Heart left ventricle (tissue), 16 donors: ENCODE measurements at regions not wholly inside any gene's neighbourhood (a gene's known extent, or its start where the extent isn't known, plus 50 kb on each side); places are given as distances from the start of the nearest gene placed in this dataset.

Experiments
- ATAC-seq, 4 donors: fragments of 200-7000 bp; cut with Tn5 transposase; one replicate each; pipeline ENCODE4 v1.9.1; 2020 to 2022; ENCODE audit warnings: moderate library complexity in 4 of 4, mild to moderate bottlenecking in 3 of 4, moderate number of reproducible peaks in 1 of 4
- DNase-seq, 5 donors: peaks; one replicate each; pipeline ENCODE4 v3.0.0-alpha.2; 2020
- H3K27ac ChIP-seq, 12 donors: fragments of 200-600 bp; sonication (generic) in 4 of 12; one replicate each; pipeline versions ENCODE4 v1.5.0 to v1.8.0; 2016 to 2022; ENCODE audit warnings: mild to moderate bottlenecking in 2 of 12
- H3K27me3 ChIP-seq, 9 donors: fragments of 200-600 bp; sonication (generic) in 2 of 9; one replicate each; pipeline versions ENCODE4 v1.5.1 to v1.8.0; 2016 to 2022; ENCODE audit warnings: mild to moderate bottlenecking in 3 of 9
- H3K36me3 ChIP-seq, 9 donors: fragments of 200-600 bp; sonication (generic) in 2 of 9; one replicate each; pipeline versions ENCODE4 v1.5.0 to v1.8.0; 2018 to 2022; ENCODE audit warnings: mild to moderate bottlenecking in 2 of 9
- H3K4me1 ChIP-seq, 12 donors: fragments of 200-600 bp; sonication (generic) in 4 of 12; one replicate each; pipeline versions ENCODE4 v1.5.0 to v1.8.0; 2016 to 2022; ENCODE audit warnings: mild to moderate bottlenecking in 3 of 12
- H3K4me3 ChIP-seq, 12 donors: fragments of 200-600 bp; sonication (generic) in 4 of 12; one replicate each; pipeline versions ENCODE4 v1.5.0 to v1.8.0; 2017 to 2022; ENCODE audit warnings: mild to moderate bottlenecking in 9 of 12, moderate library complexity in 4 of 12
- H3K9me3 ChIP-seq, 12 donors: fragments of 200-600 bp; sonication (generic) in 4 of 12; one replicate each; pipeline versions ENCODE4 v1.5.0 to v1.8.0; 2016 to 2022; ENCODE audit warnings: mild to moderate bottlenecking in 1 of 12
- CTCF ChIP-seq, 12 donors: fragments of 200-600 bp; sonication (generic) in 4 of 12; IDR thresholded peaks; one replicate each; pipeline versions ENCODE4 v1.5.0 to v1.8.0; 2018 to 2022; ENCODE audit warnings: antibody characterized with exemption in 12 of 12, mild to moderate bottlenecking in 5 of 12
- POLR2A ChIP-seq, 2 donors: fragments of 450-650 bp; IDR thresholded peaks; one replicate each; pipeline ENCODE4 v1.6.1; 2017; ENCODE audit warnings: antibody characterized with exemption in 2 of 2, mild to moderate bottlenecking in 2 of 2, moderate library complexity in 2 of 2
- WGBS, 4 donors: extraction: QIAGEN DNeasy Blood & Tissue Kit in 2 of 4; methylation state at CpG; one replicate each; pipeline versions ENCODE4 v1.1.5 to v1.1.7; 2013 to 2018; 5-methylcytosine and 5-hydroxymethylcytosine counted together
- intact Hi-C, 10 donors: fragments of 100-400 bp; cut with DNase I; formaldehyde crosslinking; loops; one replicate each; pipeline versions ENCODE4 v1.11.1 to v1.14.2; 2022
- donor health status: ischemic (EF 13 %, LVEDD 7.1; RV severe dilation, severe dysfunction).
- donor health status: healthy with polysubstance abuse.
- donor health status: DM: no; HTN: yes; CAD: no.
- donor health status: DM: no; HTN: no; CAD: no.
- donor health status: ischemic (EF 25% LVEDD 6.9; RV normal size, moderate dysfunction).
- donor health status: ischemic (EF 25% LVEDD 5.7; RV mildly dilated, moderate dysfunction).
- donor health status: healthy.
- donor health status: DM: yes; HTN: yes; CAD: no.
- donor health status: ischemic (EF 35%, LVEDD 5.7; RV mildly dilated, moderate dysfunction).
- donor health status: nonischemic (EF 11% LVEDD 7.7; RV severe dilation, severe dysfunction).
- donor health status: DM: yes; HTN: yes; CAD: no.
- donor health status: PGD.
- donor health status: ischemic (EF 29% LVEDD 5.4; RV normal size, mild dysfunction).
- donor health status: nonischemic (EF 23%, LVEDD 6.1; RV moderate dilation, normal function).

GRCh38 chr4:186819342-186820086 is 95.9 kb upstream of the FAT1 start:
- TF ChIP-seq CTCF (IDR thresholded peaks at IDR 0.05) (no peak), POLR2A (IDR thresholded peaks at IDR 0.05) (no peak)
- 69 to 78% (median 74%) methylated on average over 3 of the region's 3 CpGs for whole genome bisulfite sequencing, 4 donors
- Histone ChIP-seq H3K36me3 (no peaks in the 10 kb centered on the region), H3K27ac (no peak overlapping the region), H3K4me3 (no peak overlapping the region), H3K27me3 (no peaks in the 10 kb centered on the region), H3K9me3 (no peaks in the 10 kb centered on the region), H3K4me1 (peaks cover 0 to 8% (median 0%) of the 10 kb centered on the region in 12 donors)
- ATAC-seq, result no peak
- intact Hi-C loops, result no loop called here
- DNase-seq, result no peak

- DNase-seq, result peak; percentile 18 to 71 (median 57)
- 20 to 33% (median 25%) methylated on average over 4 of the region's 4 CpGs for WGBS, 4 donors
Observed at GRCh38 chr4:186820391-186820891, 96.8 kb upstream of the FAT1 start.

GRCh38 chr4:186823989-186824388 is 100.3 kb upstream of the FAT1 start:
- H3K27me3 ChIP-seq, result no peaks in the 10 kb centered on the region
- H3K9me3 ChIP-seq, result no peaks in the 10 kb centered on the region
- DNase-seq (no peak), ATAC-seq (no peak)
- no peak overlapping the region for H3K27ac ChIP-seq
- intact Hi-C loops, result no loop called here
- WGBS, 4 donors, result 34 to 43% (median 40%) methylated on average over 3 of the region's 3 CpGs
- H3K4me3 ChIP-seq, result no peak overlapping the region
- H3K36me3 ChIP-seq, result no peaks in the 10 kb centered on the region
- H3K4me1 ChIP-seq, result peaks cover 0 to 8% (median 0%) of the 10 kb centered on the region in 12 donors
- TF ChIP-seq CTCF (IDR thresholded peaks at IDR 0.05) (no peak), POLR2A (IDR thresholded peaks at IDR 0.05) (no peak)

More at GRCh38 chr4:186820391-186820891, 96.8 kb upstream of the FAT1 start:
- Histone ChIP-seq H3K4me3 (no peak overlapping the region), H3K27me3 (no peaks in the 10 kb centered on the region), H3K9me3 (no peaks in the 10 kb centered on the region), H3K27ac (no peak overlapping the region), H3K4me1 (peaks cover 0 to 8% (median 0%) of the 10 kb centered on the region in 12 donors), H3K36me3 (no peaks in the 10 kb centered on the region)
- intact Hi-C loops, result no loop called here
- peak in 2 of 4 donors; percentile 30 to 31 for ATAC-seq
- no peak for TF ChIP-seq POLR2A (IDR thresholded peaks at IDR 0.05)
- no peak for TF ChIP-seq CTCF (IDR thresholded peaks at IDR 0.05)

- Histone ChIP-seq H3K4me3 (no peak overlapping the region), H3K27me3 (no peaks in the 10 kb centered on the region), H3K9me3 (no peaks in the 10 kb centered on the region), H3K27ac (no peak overlapping the region), H3K36me3 (no peaks in the 10 kb centered on the region), H3K4me1 (peaks cover 0 to 8% (median 0%) of the 10 kb centered on the region in 12 donors)
- DNase-seq (no peak), ATAC-seq (no peak)
- 59 to 67% (median 61%) methylated on average over 3 of the region's 3 CpGs for WGBS, 4 donors
- no peak for TF ChIP-seq CTCF (IDR thresholded peaks at IDR 0.05)
- TF ChIP-seq POLR2A (IDR thresholded peaks at IDR 0.05), result no peak
- intact Hi-C loops, result no loop called here
Observed at GRCh38 chr4:186825069-186825468, 101.4 kb upstream of the FAT1 start.
